ENCODE measurements at regions not wholly inside any gene's neighbourhood (a gene's known extent, or its start where the extent isn't known, plus 50 kb on each side); places are given as distances from the start of the nearest gene placed in this dataset.

DNA sequence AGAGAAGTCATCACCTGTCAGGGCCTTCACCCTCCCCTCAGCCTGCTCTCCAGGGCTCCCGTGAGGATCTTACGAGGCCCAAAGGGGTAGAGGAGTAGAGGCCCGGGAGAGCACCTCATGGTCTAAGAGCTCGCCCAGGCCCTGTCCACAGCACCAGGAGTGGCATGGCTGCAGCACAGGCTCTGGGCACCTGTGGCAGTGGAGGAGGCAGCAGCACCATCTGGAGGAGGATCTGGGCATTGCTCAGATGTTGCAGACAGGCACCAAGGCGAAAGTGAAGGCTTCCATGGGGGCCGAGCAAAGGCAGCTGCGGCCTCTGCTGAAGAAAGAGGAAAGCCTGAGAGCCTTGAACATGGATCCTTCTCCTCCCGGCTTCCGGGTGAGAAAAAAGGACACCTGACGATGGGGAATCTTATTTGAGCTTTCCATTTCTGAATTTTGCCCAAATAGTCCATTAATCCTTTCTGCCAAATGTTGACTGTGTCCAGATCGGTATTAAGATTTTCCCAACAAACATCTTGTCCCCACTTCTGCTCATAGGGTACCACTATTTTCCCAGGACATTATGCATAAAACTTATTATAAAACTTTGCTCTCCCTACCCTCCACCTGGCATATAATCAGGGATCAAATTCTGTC lies 604.7 kb downstream of the PTPRC start:
- no peaks in the 10 kb centered on the region for H3K79me1 ChIP-seq (ENCODE audit: low read depth, low read length)
- no peak overlapping the region for H3K23ac ChIP-seq (ENCODE audit: low read depth, low read length, poor library complexity)
- DNase-seq (ENCODE audit: low spot score), result no peak
- H3K9ac ChIP-seq (ENCODE audit: low read depth, low read length, poor library complexity), result no peak overlapping the region
- no peak overlapping the region for H3K18ac ChIP-seq (ENCODE audit: low read length)
- no peak overlapping the region for H3K4ac ChIP-seq (ENCODE audit: low read length)
- no peak overlapping the region for H2BK5ac ChIP-seq (ENCODE audit: low read length)
- H3K36me3 ChIP-seq (replicated peaks in 1 of 2; ENCODE audit: control insufficient read depth in 2 of 2, insufficient read depth in 2 of 2, low read length in 2 of 2), result no peaks in the 10 kb centered on the region
- no peak overlapping the region for H2AK5ac ChIP-seq (ENCODE audit: low read depth, low read length)
- H2BK12ac ChIP-seq (ENCODE audit: low read length), result no peak overlapping the region
- no peak overlapping the region for H2BK15ac ChIP-seq (ENCODE audit: low read length)
- H3K27ac ChIP-seq (replicated peaks; ENCODE audit: low read length), result no peak overlapping the region
- no peaks in the 10 kb centered on the region for H3K27me3 ChIP-seq (ENCODE audit: control insufficient read depth in 3 of 3, insufficient read depth in 3 of 3, low read depth in 1 of 3, low read length in 3 of 3)
- H3K4me1 ChIP-seq (ENCODE audit: control insufficient read depth in 2 of 2, insufficient read depth in 1 of 2, low read depth in 1 of 2, low read length in 2 of 2), result peaks cover 0 to 2% of the 10 kb centered on the region in 2 donors
- no peak overlapping the region for H3K4me2 ChIP-seq (ENCODE audit: insufficient read depth, low read length, poor library complexity, severe bottlenecking)
- H3K9me3 ChIP-seq (replicated peaks in 1 of 2; ENCODE audit: control insufficient read depth in 2 of 2, insufficient read depth in 1 of 2, low read depth in 1 of 2, low read length in 2 of 2), result no peaks in the 10 kb centered on the region
- H2BK120ac ChIP-seq (ENCODE audit: low read depth, low read length), result no peak overlapping the region
- no peak overlapping the region for H4K91ac ChIP-seq (ENCODE audit: low read depth, low read length, poor library complexity)
- no peak overlapping the region for H3K14ac ChIP-seq (ENCODE audit: low read length)
- H4K8ac ChIP-seq (ENCODE audit: low read depth, low read length), result no peak overlapping the region
- peak overlapping the region; percentile 47 for H2AFZ ChIP-seq (ENCODE audit: low read length)
- WGBS, 2 donors (ENCODE audit: extremely low coverage in 2 of 2, insufficient read length in 2 of 2, insufficient replicate concordance in 1 of 2), result no CpG with 5 or more reads among the region's 11 CpGs
- H3K4me3 ChIP-seq (ENCODE audit: low read length in 2 of 2), result no peak overlapping the region

DNA sequence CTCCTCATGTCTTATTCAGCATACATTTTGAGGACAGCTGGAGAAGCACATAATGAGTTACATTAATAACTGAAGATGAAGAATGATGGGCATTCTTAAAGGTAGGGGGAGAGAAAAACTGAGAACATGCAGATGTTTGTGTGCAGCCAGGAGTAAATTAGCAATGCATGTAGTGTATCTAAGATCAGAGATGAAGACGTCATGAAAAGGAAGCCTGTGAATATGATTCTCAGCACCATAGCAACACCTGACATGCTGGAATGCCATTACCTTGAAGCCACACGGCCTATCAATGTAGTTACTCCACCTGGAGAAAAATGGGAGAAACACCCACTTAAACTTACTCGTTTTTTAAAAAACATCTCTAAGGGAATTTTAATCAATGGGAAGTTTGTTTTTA lies 607.1 kb downstream of the PTPRC start:
- H2BK5ac ChIP-seq (ENCODE audit: low read length), result no peak overlapping the region
- H2BK12ac ChIP-seq (ENCODE audit: low read length), result no peak overlapping the region
- no peak overlapping the region for H2BK120ac ChIP-seq (ENCODE audit: low read depth, low read length)
- no peak overlapping the region for H3K4ac ChIP-seq (ENCODE audit: low read length)
- no peaks in the 10 kb centered on the region for H3K79me1 ChIP-seq (ENCODE audit: low read depth, low read length)
- no peak overlapping the region for H3K14ac ChIP-seq (ENCODE audit: low read length)
- H3K27me3 ChIP-seq (ENCODE audit: control insufficient read depth in 3 of 3, insufficient read depth in 3 of 3, low read depth in 1 of 3, low read length in 3 of 3), result no peaks in the 10 kb centered on the region
- H3K27ac ChIP-seq (replicated peaks; ENCODE audit: low read length), result no peak overlapping the region
- no peak overlapping the region for H2AFZ ChIP-seq (ENCODE audit: low read length)
- WGBS, 2 donors (ENCODE audit: extremely low coverage in 2 of 2, insufficient read length in 2 of 2, insufficient replicate concordance in 1 of 2), result no CpG with 5 or more reads among the region's 3 CpGs
- H3K9ac ChIP-seq (ENCODE audit: low read depth, low read length, poor library complexity), result no peak overlapping the region
- H4K91ac ChIP-seq (ENCODE audit: low read depth, low read length, poor library complexity), result no peak overlapping the region
- H2BK15ac ChIP-seq (ENCODE audit: low read length), result no peak overlapping the region
- no peak overlapping the region for H2AK5ac ChIP-seq (ENCODE audit: low read depth, low read length)
- no peak overlapping the region for H3K4me2 ChIP-seq (ENCODE audit: insufficient read depth, low read length, poor library complexity, severe bottlenecking)
- no peaks in the 10 kb centered on the region for H3K9me3 ChIP-seq (replicated peaks in 1 of 2; ENCODE audit: control insufficient read depth in 2 of 2, insufficient read depth in 1 of 2, low read depth in 1 of 2, low read length in 2 of 2)
- no peak overlapping the region for H4K8ac ChIP-seq (ENCODE audit: low read depth, low read length)
- peaks cover 0 to 2% of the 10 kb centered on the region in 2 donors for H3K4me1 ChIP-seq (ENCODE audit: control insufficient read depth in 2 of 2, insufficient read depth in 1 of 2, low read depth in 1 of 2, low read length in 2 of 2)
- DNase-seq (ENCODE audit: low spot score), result no peak
- H3K23ac ChIP-seq (ENCODE audit: low read depth, low read length, poor library complexity), result no peak overlapping the region
- H3K36me3 ChIP-seq (replicated peaks in 1 of 2; ENCODE audit: control insufficient read depth in 2 of 2, insufficient read depth in 2 of 2, low read length in 2 of 2), result no peaks in the 10 kb centered on the region
- no peak overlapping the region for H3K4me3 ChIP-seq (ENCODE audit: low read length in 2 of 2)
- H3K18ac ChIP-seq (ENCODE audit: low read length), result no peak overlapping the region

DNA sequence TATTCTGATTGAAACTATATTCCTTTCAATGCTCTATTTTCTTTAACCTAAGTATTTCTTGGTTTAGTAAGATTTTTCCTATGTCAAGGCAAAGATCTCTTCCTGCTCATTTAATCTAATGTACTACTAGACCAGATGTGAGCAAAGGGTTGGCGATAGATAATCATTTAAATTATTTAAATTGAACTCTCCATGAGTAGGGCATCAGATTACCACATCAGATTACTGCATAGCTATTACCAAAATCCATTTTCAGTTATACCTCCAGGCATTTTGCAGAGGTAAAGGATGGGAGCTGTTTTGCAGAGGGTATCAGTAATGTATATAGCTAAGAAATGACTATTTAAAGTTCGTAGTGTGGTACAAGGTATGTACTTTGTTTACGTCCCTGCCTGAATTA lies 607.9 kb downstream of the PTPRC start:
- no peak for DNase-seq (ENCODE audit: low spot score)
- H3K23ac ChIP-seq (ENCODE audit: low read depth, low read length, poor library complexity), result no peak overlapping the region
- H3K4ac ChIP-seq (ENCODE audit: low read length), result no peak overlapping the region
- no CpG with 5 or more reads among the region's 3 CpGs for WGBS, 2 donors (ENCODE audit: extremely low coverage in 2 of 2, insufficient read length in 2 of 2, insufficient replicate concordance in 1 of 2)
- no peak overlapping the region for H4K91ac ChIP-seq (ENCODE audit: low read depth, low read length, poor library complexity)
- no peak overlapping the region for H3K14ac ChIP-seq (ENCODE audit: low read length)
- no peak overlapping the region for H2BK120ac ChIP-seq (ENCODE audit: low read depth, low read length)
- H2AK5ac ChIP-seq (ENCODE audit: low read depth, low read length), result no peak overlapping the region
- no peak overlapping the region for H3K4me2 ChIP-seq (ENCODE audit: insufficient read depth, low read length, poor library complexity, severe bottlenecking)
- H3K9me3 ChIP-seq (replicated peaks in 1 of 2; ENCODE audit: control insufficient read depth in 2 of 2, insufficient read depth in 1 of 2, low read depth in 1 of 2, low read length in 2 of 2), result no peaks in the 10 kb centered on the region
- H3K4me3 ChIP-seq (ENCODE audit: low read length in 2 of 2), result no peak overlapping the region
- no peak overlapping the region for H4K8ac ChIP-seq (ENCODE audit: low read depth, low read length)
- peaks cover 0 to 2% of the 10 kb centered on the region in 2 donors for H3K4me1 ChIP-seq (ENCODE audit: control insufficient read depth in 2 of 2, insufficient read depth in 1 of 2, low read depth in 1 of 2, low read length in 2 of 2)
- H3K36me3 ChIP-seq (replicated peaks in 1 of 2; ENCODE audit: control insufficient read depth in 2 of 2, insufficient read depth in 2 of 2, low read length in 2 of 2), result no peaks in the 10 kb centered on the region
- H2AFZ ChIP-seq (ENCODE audit: low read length), result no peak overlapping the region
- no peaks in the 10 kb centered on the region for H3K27me3 ChIP-seq (ENCODE audit: control insufficient read depth in 3 of 3, insufficient read depth in 3 of 3, low read depth in 1 of 3, low read length in 3 of 3)
- H2BK12ac ChIP-seq (ENCODE audit: low read length), result no peak overlapping the region
- no peak overlapping the region for H3K18ac ChIP-seq (ENCODE audit: low read length)
- no peak overlapping the region for H3K27ac ChIP-seq (replicated peaks; ENCODE audit: low read length)
- no peak overlapping the region for H2BK15ac ChIP-seq (ENCODE audit: low read length)
- no peak overlapping the region for H2BK5ac ChIP-seq (ENCODE audit: low read length)
- H3K79me1 ChIP-seq (ENCODE audit: low read depth, low read length), result no peaks in the 10 kb centered on the region
- H3K9ac ChIP-seq (ENCODE audit: low read depth, low read length, poor library complexity), result no peak overlapping the region

DNA sequence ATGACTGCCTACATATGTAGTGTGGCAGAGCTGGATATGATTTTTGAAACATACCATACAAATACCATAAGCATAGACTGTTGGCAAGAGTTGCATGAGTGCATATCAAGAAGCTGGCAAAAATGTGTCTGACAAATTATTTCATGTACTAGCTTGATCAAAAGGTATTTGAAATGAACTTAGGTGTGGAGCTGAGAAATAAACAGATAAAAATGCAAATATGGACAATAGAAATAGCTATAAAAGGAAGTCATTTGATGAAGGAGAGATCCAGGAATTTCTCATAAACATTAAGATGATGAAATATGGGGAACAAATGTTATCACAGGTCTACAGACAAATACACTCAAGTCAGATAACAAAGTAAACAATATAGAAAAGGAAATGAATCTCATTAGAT lies 609.1 kb downstream of the PTPRC start:
- H3K4me3 ChIP-seq (ENCODE audit: low read length in 2 of 2), result no peak overlapping the region
- H3K79me1 ChIP-seq (ENCODE audit: low read depth, low read length), result no peaks in the 10 kb centered on the region
- no peak overlapping the region for H3K27ac ChIP-seq (replicated peaks; ENCODE audit: low read length)
- no peaks in the 10 kb centered on the region for H3K9me3 ChIP-seq (replicated peaks in 1 of 2; ENCODE audit: control insufficient read depth in 2 of 2, insufficient read depth in 1 of 2, low read depth in 1 of 2, low read length in 2 of 2)
- no peak overlapping the region for H2BK120ac ChIP-seq (ENCODE audit: low read depth, low read length)
- H2BK5ac ChIP-seq (ENCODE audit: low read length), result no peak overlapping the region
- no peak overlapping the region for H4K8ac ChIP-seq (ENCODE audit: low read depth, low read length)
- H3K4me1 ChIP-seq (ENCODE audit: control insufficient read depth in 2 of 2, insufficient read depth in 1 of 2, low read depth in 1 of 2, low read length in 2 of 2), result no peaks in the 10 kb centered on the region
- no peak overlapping the region for H2AFZ ChIP-seq (ENCODE audit: low read length)
- no peak overlapping the region for H3K9ac ChIP-seq (ENCODE audit: low read depth, low read length, poor library complexity)
- no peak overlapping the region for H2BK15ac ChIP-seq (ENCODE audit: low read length)
- H2BK12ac ChIP-seq (ENCODE audit: low read length), result no peak overlapping the region
- no peak overlapping the region for H3K14ac ChIP-seq (ENCODE audit: low read length)
- no peak overlapping the region for H3K23ac ChIP-seq (ENCODE audit: low read depth, low read length, poor library complexity)
- no peak overlapping the region for H4K91ac ChIP-seq (ENCODE audit: low read depth, low read length, poor library complexity)
- DNase-seq (ENCODE audit: low spot score), result no peak
- H3K18ac ChIP-seq (ENCODE audit: low read length), result no peak overlapping the region
- H3K4ac ChIP-seq (ENCODE audit: low read length), result no peak overlapping the region
- no peak overlapping the region for H2AK5ac ChIP-seq (ENCODE audit: low read depth, low read length)
- H3K27me3 ChIP-seq (ENCODE audit: control insufficient read depth in 3 of 3, insufficient read depth in 3 of 3, low read depth in 1 of 3, low read length in 3 of 3), result no peaks in the 10 kb centered on the region
- H3K36me3 ChIP-seq (replicated peaks in 1 of 2; ENCODE audit: control insufficient read depth in 2 of 2, insufficient read depth in 2 of 2, low read length in 2 of 2), result no peaks in the 10 kb centered on the region
- no peak overlapping the region for H3K4me2 ChIP-seq (ENCODE audit: insufficient read depth, low read length, poor library complexity, severe bottlenecking)
